Loucy (cell line): ENCODE measurements at regions not wholly inside any gene's neighbourhood (a gene's known extent, or its start where the extent isn't known, plus 50 kb on each side); places are given as distances from the start of the nearest gene placed in this dataset.

Source experiments
- H2AFZ ChIP-seq: fragments of 200-600 bp; sonication (generic); 2 replicates; pipeline ENCODE4 v1.6.0; 2016; ENCODE audit warnings: antibody characterized with exemption, mild to moderate bottlenecking, low read length, moderate library complexity
- H3F3A ChIP-seq: fragments of 200-600 bp; 2 replicates; pipeline ENCODE4 v1.6.0; 2016; ENCODE audit warnings: antibody characterized with exemption, low read depth, mild to moderate bottlenecking
- H3K27me3 ChIP-seq: fragments of 200-600 bp; sonication (generic); 2 replicates; pipeline ENCODE4 v1.6.1; 2014; ENCODE audit warnings: low read length, mild to moderate bottlenecking; ENCODE audit not compliant: insufficient read depth, poor library complexity, severe bottlenecking
- H3K36me3 ChIP-seq: fragments of 200-600 bp; sonication (generic); 2 replicates; pipeline ENCODE4 v1.6.1; 2016; ENCODE audit warnings: low read length; ENCODE audit not compliant: insufficient read depth
- H3K4me1 ChIP-seq: fragments of 200-600 bp; sonication (generic); 2 replicates; pipeline ENCODE4 v1.5.1; 2014; ENCODE audit warnings: low read length, mild to moderate bottlenecking; ENCODE audit not compliant: insufficient read depth, poor library complexity, severe bottlenecking
- H3K4me2 ChIP-seq: fragments of 200-600 bp; sonication (generic); 2 replicates; pipeline ENCODE4 v1.6.0; 2014; ENCODE audit warnings: antibody characterized with exemption, low read length, low read depth, mild to moderate bottlenecking; ENCODE audit not compliant: poor library complexity, severe bottlenecking
- H3K4me3 ChIP-seq: fragments of 200-600 bp; sonication (generic); 2 replicates; pipeline ENCODE4 v1.5.1; 2014; ENCODE audit warnings: low read length, mild to moderate bottlenecking, mixed read lengths; ENCODE audit not compliant: poor library complexity, severe bottlenecking
- H3K79me2 ChIP-seq: fragments of 200-600 bp; sonication (generic); 2 replicates; pipeline ENCODE4 v1.6.1; 2014; ENCODE audit warnings: low read length; ENCODE audit not compliant: insufficient read depth
- H3K9ac ChIP-seq: fragments of 200-600 bp; sonication (generic); 2 replicates; pipeline ENCODE4 v1.6.0; 2014; ENCODE audit warnings: mild to moderate bottlenecking, low read depth, low read length, moderate library complexity; ENCODE audit not compliant: poor library complexity, severe bottlenecking
- H3K9me2 ChIP-seq: fragments of 200-600 bp; sonication (generic); replicated peaks from 2 replicates; pipeline ENCODE4 v1.6.1; 2016; ENCODE audit warnings: low read depth, low read length, mixed read lengths
- H3K9me3 ChIP-seq: fragments of 200-600 bp; sonication (generic); 2 replicates; pipeline ENCODE4 v1.6.1; 2014; ENCODE audit warnings: mild to moderate bottlenecking, antibody characterized with exemption, low read length, low read depth; ENCODE audit not compliant: insufficient read depth
- H4K20me1 ChIP-seq: fragments of 200-600 bp; sonication (generic); 2 replicates; pipeline ENCODE4 v1.6.0; 2014; ENCODE audit warnings: antibody characterized with exemption, low read length, mild to moderate bottlenecking; ENCODE audit not compliant: insufficient read depth, poor library complexity, severe bottlenecking
- EZH2phosphoT487 ChIP-seq: fragments of 200-600 bp; IDR thresholded peaks from 2 replicates; pipeline ENCODE4 v1.6.1; 2018; ENCODE audit warnings: antibody characterized with exemption, mild to moderate bottlenecking, moderate library complexity, borderline replicate concordance
- TF ChIP-seq, protein P1 (sequence below): fragments of 200-600 bp; sonication (generic); conservative IDR thresholded peaks from 2 replicates; pipeline ENCODE4 v1.5.1; 2014; ENCODE audit warnings: mild to moderate bottlenecking, antibody characterized with exemption, low read length

DNA sequence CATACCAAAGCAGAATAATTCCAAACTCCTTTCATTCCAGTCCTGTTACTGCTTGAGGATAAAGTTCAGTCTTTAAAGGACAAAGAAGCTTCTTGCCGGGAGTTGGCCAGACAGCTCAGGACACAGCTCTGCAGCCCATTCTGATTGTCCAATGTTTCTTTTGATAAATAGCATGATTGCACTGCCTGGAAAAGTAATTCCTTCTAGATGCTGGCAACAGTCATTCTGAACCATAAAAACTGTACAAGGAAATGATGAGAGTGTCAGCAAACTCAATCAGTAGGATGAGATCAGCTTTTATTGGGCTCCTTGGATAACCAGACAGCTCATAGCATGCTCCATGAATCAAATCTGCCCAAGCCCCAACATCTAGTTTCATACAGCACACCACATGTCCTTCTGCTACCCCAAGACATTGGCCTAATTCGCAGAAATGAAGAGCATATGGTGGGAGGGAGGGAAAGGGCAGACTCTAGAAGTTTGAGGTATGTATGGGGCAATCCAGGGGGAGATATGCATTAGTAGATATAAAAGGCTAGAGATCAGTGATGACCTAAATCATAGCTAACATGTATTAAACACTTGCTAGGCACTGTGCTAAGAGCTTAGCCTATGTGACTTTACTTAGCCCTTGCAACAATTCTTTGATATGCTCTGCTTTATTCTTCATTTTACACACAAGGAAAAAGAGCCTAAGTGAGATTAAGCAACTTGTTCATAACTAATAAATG is 219.9 kb upstream of the NREP start:
- H3F3A ChIP-seq = no peaks in the 10 kb centered on the region
- no peaks in the 10 kb centered on the region for H3K9me2 ChIP-seq
- no peaks in the 10 kb centered on the region for H3K9me3 ChIP-seq
- H3K36me3 ChIP-seq = no peaks in the 10 kb centered on the region
- no peaks in the 10 kb centered on the region for H4K20me1 ChIP-seq
- TF ChIP-seq, protein P1, sequence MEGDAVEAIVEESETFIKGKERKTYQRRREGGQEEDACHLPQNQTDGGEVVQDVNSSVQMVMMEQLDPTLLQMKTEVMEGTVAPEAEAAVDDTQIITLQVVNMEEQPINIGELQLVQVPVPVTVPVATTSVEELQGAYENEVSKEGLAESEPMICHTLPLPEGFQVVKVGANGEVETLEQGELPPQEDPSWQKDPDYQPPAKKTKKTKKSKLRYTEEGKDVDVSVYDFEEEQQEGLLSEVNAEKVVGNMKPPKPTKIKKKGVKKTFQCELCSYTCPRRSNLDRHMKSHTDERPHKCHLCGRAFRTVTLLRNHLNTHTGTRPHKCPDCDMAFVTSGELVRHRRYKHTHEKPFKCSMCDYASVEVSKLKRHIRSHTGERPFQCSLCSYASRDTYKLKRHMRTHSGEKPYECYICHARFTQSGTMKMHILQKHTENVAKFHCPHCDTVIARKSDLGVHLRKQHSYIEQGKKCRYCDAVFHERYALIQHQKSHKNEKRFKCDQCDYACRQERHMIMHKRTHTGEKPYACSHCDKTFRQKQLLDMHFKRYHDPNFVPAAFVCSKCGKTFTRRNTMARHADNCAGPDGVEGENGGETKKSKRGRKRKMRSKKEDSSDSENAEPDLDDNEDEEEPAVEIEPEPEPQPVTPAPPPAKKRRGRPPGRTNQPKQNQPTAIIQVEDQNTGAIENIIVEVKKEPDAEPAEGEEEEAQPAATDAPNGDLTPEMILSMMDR = no peak
- TF ChIP-seq EZH2phosphoT487 = no peak
- H3K79me2 ChIP-seq = no peaks in the 10 kb centered on the region
- H3K4me3 ChIP-seq = no peak overlapping the region
- H3K4me1 ChIP-seq = no peaks in the 10 kb centered on the region
- no peak overlapping the region for H3K9ac ChIP-seq
- no peak overlapping the region for H2AFZ ChIP-seq
- H3K27me3 ChIP-seq = no peaks in the 10 kb centered on the region
- no peak overlapping the region for H3K4me2 ChIP-seq

DNA sequence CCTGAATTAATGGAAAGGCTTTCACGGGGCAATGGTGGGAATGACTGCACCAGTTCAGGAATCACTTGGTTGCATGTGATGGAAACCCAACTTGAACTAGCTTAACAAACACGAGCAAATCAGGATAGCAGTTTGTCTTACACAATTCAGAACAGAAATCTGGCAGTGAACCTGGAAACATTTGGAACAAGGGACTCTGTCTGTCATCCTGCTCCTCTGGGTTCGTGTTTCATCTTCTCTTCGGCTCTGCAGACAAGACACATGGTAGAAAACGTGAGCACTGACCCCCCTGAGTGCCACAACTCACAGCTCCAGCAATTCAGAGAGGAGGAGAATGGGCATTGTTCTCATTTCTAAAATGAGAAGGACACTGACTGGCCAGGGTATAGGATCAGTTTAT is 218.1 kb upstream of the NREP start:
- TF ChIP-seq EZH2phosphoT487 = no peak
- TF ChIP-seq, protein P1 = no peak
- Histone ChIP-seq H3K4me2 (no peak overlapping the region), H4K20me1 (no peaks in the 10 kb centered on the region), H2AFZ (no peak overlapping the region), H3F3A (no peaks in the 10 kb centered on the region), H3K79me2 (no peaks in the 10 kb centered on the region), H3K9me2 (no peaks in the 10 kb centered on the region), H3K4me1 (no peaks in the 10 kb centered on the region), H3K36me3 (no peaks in the 10 kb centered on the region), H3K27me3 (no peaks in the 10 kb centered on the region), H3K4me3 (no peak overlapping the region), H3K9me3 (no peaks in the 10 kb centered on the region), H3K9ac (no peak overlapping the region)

DNA sequence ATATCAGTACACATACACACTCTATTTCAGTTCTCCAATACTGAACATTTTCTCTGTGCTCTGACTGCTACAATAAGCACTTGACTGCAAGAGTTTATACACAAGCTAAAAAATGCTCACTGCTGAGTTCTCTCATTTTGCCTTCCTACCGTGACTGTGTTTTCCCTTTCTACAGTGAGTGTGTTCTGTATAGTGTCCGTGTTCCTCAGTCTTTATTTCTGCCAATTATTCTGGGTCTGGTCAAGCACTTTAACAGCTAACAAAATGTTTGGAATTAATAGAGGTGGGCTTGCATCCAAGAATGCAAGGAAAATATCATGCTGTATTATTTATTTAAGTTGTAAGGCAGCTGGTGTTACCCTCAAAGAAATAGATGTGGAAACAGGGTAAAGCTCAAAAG is 217.0 kb upstream of the NREP start:
- TF ChIP-seq EZH2phosphoT487 = no peak
- TF ChIP-seq, protein P1 = no peak
- Histone ChIP-seq H3K4me3 (no peak overlapping the region), H3K79me2 (no peaks in the 10 kb centered on the region), H3K36me3 (no peaks in the 10 kb centered on the region), H4K20me1 (no peaks in the 10 kb centered on the region), H2AFZ (no peak overlapping the region), H3K4me1 (no peaks in the 10 kb centered on the region), H3K4me2 (no peak overlapping the region), H3K9me2 (no peaks in the 10 kb centered on the region), H3K9me3 (no peaks in the 10 kb centered on the region), H3K9ac (no peak overlapping the region), H3K27me3 (no peaks in the 10 kb centered on the region), H3F3A (no peaks in the 10 kb centered on the region)
